ENCODE measurements at regions not wholly inside any gene's neighbourhood (a gene's known extent, or its start where the extent isn't known, plus 50 kb on each side); places are given as distances from the start of the nearest gene placed in this dataset.

- TF ChIP-seq CHD1 (IDR thresholded peaks at IDR 0.05; ENCODE audit: low read length): no peak
- no peak for TF ChIP-seq SRSF9 (IDR thresholded peaks at IDR 0.05; ENCODE audit: borderline replicate concordance, low read depth, low read length)
- TF ChIP-seq ZNF263 (CRISPR knock-in tag; IDR thresholded peaks at IDR 0.05; ENCODE audit: borderline replicate concordance): no peak
- TF ChIP-seq MYC (IDR thresholded peaks at IDR 0.05; ENCODE audit: low read depth, low read length): no peak
- no peak for TF ChIP-seq MYC (CRISPR knock-in tag; IDR thresholded peaks at IDR 0.05; ENCODE audit: borderline replicate concordance, low read depth)
- no peak for TF ChIP-seq SMC3 (conservative IDR thresholded peaks at IDR 0.05; ENCODE audit: insufficient read depth, low read depth, low read length)
- TF ChIP-seq MYNN (IDR thresholded peaks at IDR 0.05): no peak
- no peak for TF ChIP-seq MYNN (CRISPR knock-in tag; IDR thresholded peaks at IDR 0.05)
- no peak for TF ChIP-seq ZNF311 (CRISPR knock-in tag; IDR thresholded peaks at IDR 0.05)
- no peak for TF ChIP-seq EZH2 (IDR thresholded peaks at IDR 0.05; ENCODE audit: borderline replicate concordance, low read depth, low read length)
- TF ChIP-seq RNF219 (CRISPR knock-in tag; IDR thresholded peaks at IDR 0.05): no peak
Observed at GRCh38 chr9:80127920-80128319, 556.2 kb downstream of the TLE4 start.
